Mucosa of descending colon (tissue), 3 donors: ENCODE measurements at regions not wholly inside any gene's neighbourhood (a gene's known extent, or its start where the extent isn't known, plus 50 kb on each side); places are given as distances from the start of the nearest gene placed in this dataset.
A peak's percentile ranks its signal among the peaks of the same experiment; 100 is the strongest.

Experiments used
- ATAC-seq: fragments of 200-7000 bp; cut with Tn5 transposase; one replicate; pipeline ENCODE4 v1.9.1; 2020; ENCODE audit warnings: mild to moderate bottlenecking, moderate library complexity
- DNase-seq, 3 donors: peaks; one replicate each; pipeline ENCODE4 v3.0.0-alpha.2; 2020
- H3K36me3 ChIP-seq: fragments of 200-600 bp; one replicate; pipeline ENCODE4 v1.8.0; 2021; ENCODE audit warnings: low read depth, mild to moderate bottlenecking
- H3K4me1 ChIP-seq: fragments of 200-600 bp; one replicate; pipeline ENCODE4 v1.8.0; 2021; ENCODE audit warnings: low read depth, mild to moderate bottlenecking
- H3K4me3 ChIP-seq: fragments of 200-600 bp; one replicate; pipeline ENCODE4 v1.8.0; 2021; ENCODE audit warnings: mild to moderate bottlenecking
- H3K9me3 ChIP-seq: fragments of 200-600 bp; one replicate; pipeline ENCODE4 v1.8.0; 2021; ENCODE audit warnings: mild to moderate bottlenecking
- CTCF ChIP-seq: fragments of 200-600 bp; IDR thresholded peaks from one replicate; pipeline ENCODE4 v1.8.0; 2022; ENCODE audit warnings: antibody characterized with exemption, mild to moderate bottlenecking
- intact Hi-C, 2 donors: fragments of 100-400 bp; cut with DNase I in 1 of 2; cut with micrococcal nuclease in 1 of 2; formaldehyde crosslinking; loops; one replicate each; pipeline versions ENCODE4 v1.11.0 to v1.11.1; 2022; cut with DNase I, micrococcal nuclease
- donor health status: DM: no; HTN: no; CAD: no; lungs with moderate emphysema.
- donor health status: DM: no; HTN: no; CAD: no.
- donor health status: DM: no; HTN: yes; CAD: no.

- no peaks in the 10 kb centered on the region for H3K4me1 ChIP-seq
- no peaks in the 10 kb centered on the region for H3K9me3 ChIP-seq
- no peak for DNase-seq
- TF ChIP-seq CTCF, result no peak
- no peaks in the 10 kb centered on the region for H3K36me3 ChIP-seq
- no peak overlapping the region for H3K4me3 ChIP-seq
- ATAC-seq, result no peak
- intact Hi-C loops, result no loop called here
Observed at GRCh38 chr15:58308742-58309355, 122.9 kb upstream of the LIPC start.

GRCh38 chr15:58309963-58310928 lies 121.5 kb upstream of the LIPC start:
- Histone ChIP-seq H3K9me3 (no peaks in the 10 kb centered on the region), H3K36me3 (no peaks in the 10 kb centered on the region), H3K4me1 (no peaks in the 10 kb centered on the region), H3K4me3 (no peak overlapping the region)
- DNase-seq (peak in 1 of 3 donors; percentile 35), ATAC-seq (no peak)
- intact Hi-C loops, result no loop called here
- no peak for TF ChIP-seq CTCF

- no peak for ATAC-seq
- intact Hi-C loops, result no loop called here
- H3K9me3 ChIP-seq, result no peaks in the 10 kb centered on the region
Observed at GRCh38 chr15:58311556-58311955, 120.2 kb upstream of the LIPC start.

GRCh38 chr15:58312031-58312430 lies 119.8 kb upstream of the LIPC start:
- ATAC-seq (no peak), DNase-seq (no peak)
- Histone ChIP-seq H3K4me1 (no peaks in the 10 kb centered on the region), H3K9me3 (no peaks in the 10 kb centered on the region), H3K4me3 (no peak overlapping the region), H3K36me3 (no peaks in the 10 kb centered on the region)
- intact Hi-C loops, result no loop called here
- no peak for TF ChIP-seq CTCF

More at GRCh38 chr15:58311556-58311955, 120.2 kb upstream of the LIPC start:
- TF ChIP-seq CTCF, result no peak
- no peaks in the 10 kb centered on the region for H3K36me3 ChIP-seq
- no peaks in the 10 kb centered on the region for H3K4me1 ChIP-seq
- no peak overlapping the region for H3K4me3 ChIP-seq
- no peak for DNase-seq

- intact Hi-C loops, result no loop called here
- Histone ChIP-seq H3K4me1 (no peaks in the 10 kb centered on the region), H3K4me3 (no peak overlapping the region), H3K36me3 (no peaks in the 10 kb centered on the region), H3K9me3 (no peaks in the 10 kb centered on the region)
- DNase-seq (no peak), ATAC-seq (no peak)
- TF ChIP-seq CTCF, result no peak
Observed at GRCh38 chr15:58313304-58313703, 118.5 kb upstream of the LIPC start.
